ENCODE measurements at regions not wholly inside any gene's neighbourhood (a gene's known extent, or its start where the extent isn't known, plus 50 kb on each side); places are given as distances from the start of the nearest gene placed in this dataset.

GRCh38 chr11:10955616-10956015 lies 97.8 kb upstream of the ZBED5 start:
- no peak overlapping the region for H2BK120ac ChIP-seq (replicated peaks; ENCODE audit: low read depth, low read length)
- no peak overlapping the region for H3K14ac ChIP-seq (ENCODE audit: insufficient read length)
- H3K79me2 ChIP-seq (ENCODE audit: control insufficient read depth in 1 of 2, insufficient read depth in 2 of 2, low read length in 2 of 2), result no peaks in the 10 kb centered on the region
- H4K5ac ChIP-seq (ENCODE audit: insufficient read length, low read depth, low read length), result no peak overlapping the region
- ChIA-PET POLR2A (ENCODE audit: partially characterized antibody) (no interaction called here), CTCF (ENCODE audit: partially characterized antibody) (interaction anchor here (1.4 kb wide), 1 partner anchor 9 kb away, joined by 4 read pairs; no protein-coding TSS in a partner anchor)
- no peak overlapping the region for H3K4ac ChIP-seq (replicated peaks; ENCODE audit: insufficient read length, low read depth, low read length)
- no peak overlapping the region for H3K9ac ChIP-seq (replicated peaks in 1 of 4; ENCODE audit: extremely low read depth in 1 of 4, low read depth in 3 of 4, low read length in 3 of 4)
- TF ChIP-seq ASH2L (IDR thresholded peaks at IDR 0.05; ENCODE audit: low read length) (no peak), JUN (IDR thresholded peaks at IDR 0.05; ENCODE audit: low read depth, low read length) (no peak), BRCA1 (IDR thresholded peaks at IDR 0.05; ENCODE audit: low read depth, low read length) (no peak), TAF1 (IDR thresholded peaks at IDR 0.05; ENCODE audit: low read depth, low read length) (no peak), USF2 (IDR thresholded peaks at IDR 0.05; ENCODE audit: low read length) (no peak), RBBP5 (IDR thresholded peaks at IDR 0.05; ENCODE audit: borderline replicate concordance, low read depth, low read length) (no peak), SIRT6 (IDR thresholded peaks at IDR 0.05; ENCODE audit: low read length) (no peak), SP4 (IDR thresholded peaks at IDR 0.05; ENCODE audit: low read length) (no peak), NRF1 (IDR thresholded peaks at IDR 0.05; ENCODE audit: low read depth, low read length) (no peak), KDM1A (IDR thresholded peaks at IDR 0.05; ENCODE audit: borderline replicate concordance, low read length) (no peak), ZNF274 (IDR thresholded peaks at IDR 0.05; ENCODE audit: borderline replicate concordance, extremely low read depth, low read length) (no peak), KDM4A (IDR thresholded peaks at IDR 0.05; ENCODE audit: low read depth, low read length, severe bottlenecking) (no peak), SRF (IDR thresholded peaks at IDR 0.05; ENCODE audit: low read depth, low read length) (no peak), CHD2 (IDR thresholded peaks at IDR 0.05; ENCODE audit: low read length) (no peak)
- H3K4me2 ChIP-seq (ENCODE audit: insufficient read depth in 1 of 2, low read depth in 2 of 2, low read length in 2 of 2), result no peak overlapping the region
- no peaks in the 10 kb centered on the region for H3K27me3 ChIP-seq (replicated peaks in 1 of 4; ENCODE audit: control insufficient read depth in 3 of 4, extremely low read depth in 1 of 4, insufficient read depth in 3 of 4, low read length in 3 of 4)
- H3K56ac ChIP-seq (replicated peaks; ENCODE audit: insufficient read length, low read depth, low read length), result no peak overlapping the region
- H3K23me2 ChIP-seq (ENCODE audit: low read depth, low read length), result no peaks in the 10 kb centered on the region
- no peak overlapping the region for H2BK5ac ChIP-seq (ENCODE audit: low read depth, low read length)
- H2BK15ac ChIP-seq (ENCODE audit: low read length), result no peak overlapping the region
- no peaks in the 10 kb centered on the region for H4K20me1 ChIP-seq (replicated peaks in 1 of 2; ENCODE audit: control insufficient read depth in 1 of 2, insufficient read depth in 2 of 2, low read length in 2 of 2)
- no peak overlapping the region for H4K91ac ChIP-seq (replicated peaks; ENCODE audit: insufficient read length, low read length)
- WGBS, 2 experiments (ENCODE audit: extremely low coverage in 1 of 2, insufficient coverage in 1 of 2, insufficient read length in 1 of 2, insufficient replicate concordance in 2 of 2, low coverage in 1 of 2, low lambda C conversion rate in 2 of 2, missing lambda C conversion rate in 1 of 2), result 80% methylated on average over 1 of the region's 1 CpG; no CpG with 5 or more reads in 1 of the 2 experiments
- H3K36me3 ChIP-seq (ENCODE audit: control insufficient read depth in 2 of 4, insufficient read depth in 4 of 4, low read length in 3 of 4), result no peaks in the 10 kb centered on the region
- H2BK20ac ChIP-seq (ENCODE audit: low read length), result no peak overlapping the region
- no peaks in the 10 kb centered on the region for H3K79me1 ChIP-seq (ENCODE audit: low read depth, low read length)
- H2AFZ ChIP-seq (ENCODE audit: low read length), result no peak overlapping the region
- H3K9me3 ChIP-seq (ENCODE audit: insufficient read depth in 2 of 2, low read depth in 1 of 2, low read length in 1 of 2), result peaks cover 0 to 7% of the 10 kb centered on the region in 2 experiments; a peak in 2 of 4 replicates
- H4K8ac ChIP-seq (ENCODE audit: extremely low read depth, insufficient read depth, low read length), result no peak overlapping the region
- FAIRE-seq (no peak), DNase-seq (ENCODE audit: low read depth in 1 of 2, low spot score in 2 of 2) (no peak)
- H2AK5ac ChIP-seq (ENCODE audit: low read depth, low read length), result no peak overlapping the region
- H3K23ac ChIP-seq (ENCODE audit: insufficient read length), result no peak overlapping the region
- no peak overlapping the region for H2BK12ac ChIP-seq (ENCODE audit: low read depth, low read length)
- H3K4me1 ChIP-seq (replicated peaks in 1 of 4; ENCODE audit: control insufficient read depth in 3 of 4, insufficient read depth in 4 of 4, low read length in 3 of 4), result no peaks in the 10 kb centered on the region
- no peak overlapping the region for H3K27ac ChIP-seq (ENCODE audit: low read depth, low read length)
- H3K4me3 ChIP-seq (ENCODE audit: extremely low read depth in 1 of 4, insufficient read depth in 2 of 4, low read depth in 3 of 4, low read length in 4 of 4), result no peak overlapping the region
- H3K18ac ChIP-seq (ENCODE audit: extremely low read depth, low read length), result no peak overlapping the region

All from H1 (cell line).